ENCODE measurements at regions not wholly inside any gene's neighbourhood (a gene's known extent, or its start where the extent isn't known, plus 50 kb on each side); places are given as distances from the start of the nearest gene placed in this dataset.

DNA sequence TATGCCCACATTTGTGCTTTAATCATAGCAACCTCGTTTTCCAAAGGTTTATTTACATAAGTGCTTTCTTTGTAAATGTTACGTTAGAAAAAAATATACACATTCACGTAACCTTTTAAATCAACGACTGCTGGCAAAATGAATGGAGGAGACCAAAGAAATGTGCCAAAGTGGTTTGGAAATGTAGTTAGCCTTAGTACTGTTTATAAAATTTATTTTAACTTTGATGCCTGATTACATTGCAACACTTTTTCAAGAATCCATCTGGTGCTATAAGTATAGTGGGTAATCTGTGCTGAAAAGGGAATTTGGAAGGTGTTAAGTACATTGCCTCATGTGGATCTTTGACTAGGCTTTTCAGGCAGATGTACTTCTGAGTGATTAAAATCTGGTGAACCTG lies 108.9 kb downstream of the IFI44 start:
- TF ChIP-seq, protein P1, sequence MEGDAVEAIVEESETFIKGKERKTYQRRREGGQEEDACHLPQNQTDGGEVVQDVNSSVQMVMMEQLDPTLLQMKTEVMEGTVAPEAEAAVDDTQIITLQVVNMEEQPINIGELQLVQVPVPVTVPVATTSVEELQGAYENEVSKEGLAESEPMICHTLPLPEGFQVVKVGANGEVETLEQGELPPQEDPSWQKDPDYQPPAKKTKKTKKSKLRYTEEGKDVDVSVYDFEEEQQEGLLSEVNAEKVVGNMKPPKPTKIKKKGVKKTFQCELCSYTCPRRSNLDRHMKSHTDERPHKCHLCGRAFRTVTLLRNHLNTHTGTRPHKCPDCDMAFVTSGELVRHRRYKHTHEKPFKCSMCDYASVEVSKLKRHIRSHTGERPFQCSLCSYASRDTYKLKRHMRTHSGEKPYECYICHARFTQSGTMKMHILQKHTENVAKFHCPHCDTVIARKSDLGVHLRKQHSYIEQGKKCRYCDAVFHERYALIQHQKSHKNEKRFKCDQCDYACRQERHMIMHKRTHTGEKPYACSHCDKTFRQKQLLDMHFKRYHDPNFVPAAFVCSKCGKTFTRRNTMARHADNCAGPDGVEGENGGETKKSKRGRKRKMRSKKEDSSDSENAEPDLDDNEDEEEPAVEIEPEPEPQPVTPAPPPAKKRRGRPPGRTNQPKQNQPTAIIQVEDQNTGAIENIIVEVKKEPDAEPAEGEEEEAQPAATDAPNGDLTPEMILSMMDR (IDR thresholded peaks at IDR 0.05; ENCODE audit: low read depth, low read length, poor library complexity, severe bottlenecking), result no peak
- TF ChIP-seq EZH2phosphoT487 (IDR thresholded peaks at IDR 0.05; ENCODE audit: borderline replicate concordance, low read length), result no peak
